ENCODE measurements at regions not wholly inside any gene's neighbourhood (a gene's known extent, or its start where the extent isn't known, plus 50 kb on each side); places are given as distances from the start of the nearest gene placed in this dataset.
A peak's percentile ranks its signal among the peaks of the same experiment; 100 is the strongest.

- TF ChIP-seq, protein P1, sequence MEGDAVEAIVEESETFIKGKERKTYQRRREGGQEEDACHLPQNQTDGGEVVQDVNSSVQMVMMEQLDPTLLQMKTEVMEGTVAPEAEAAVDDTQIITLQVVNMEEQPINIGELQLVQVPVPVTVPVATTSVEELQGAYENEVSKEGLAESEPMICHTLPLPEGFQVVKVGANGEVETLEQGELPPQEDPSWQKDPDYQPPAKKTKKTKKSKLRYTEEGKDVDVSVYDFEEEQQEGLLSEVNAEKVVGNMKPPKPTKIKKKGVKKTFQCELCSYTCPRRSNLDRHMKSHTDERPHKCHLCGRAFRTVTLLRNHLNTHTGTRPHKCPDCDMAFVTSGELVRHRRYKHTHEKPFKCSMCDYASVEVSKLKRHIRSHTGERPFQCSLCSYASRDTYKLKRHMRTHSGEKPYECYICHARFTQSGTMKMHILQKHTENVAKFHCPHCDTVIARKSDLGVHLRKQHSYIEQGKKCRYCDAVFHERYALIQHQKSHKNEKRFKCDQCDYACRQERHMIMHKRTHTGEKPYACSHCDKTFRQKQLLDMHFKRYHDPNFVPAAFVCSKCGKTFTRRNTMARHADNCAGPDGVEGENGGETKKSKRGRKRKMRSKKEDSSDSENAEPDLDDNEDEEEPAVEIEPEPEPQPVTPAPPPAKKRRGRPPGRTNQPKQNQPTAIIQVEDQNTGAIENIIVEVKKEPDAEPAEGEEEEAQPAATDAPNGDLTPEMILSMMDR (IDR thresholded peaks at IDR 0.05; ENCODE audit: control extremely low read depth, extremely low read depth) = no peak
- no peaks in the 10 kb centered on the region for H3K27me3 ChIP-seq (ENCODE audit: control insufficient read depth in 3 of 3, insufficient read depth in 3 of 3, low read length in 2 of 3)
Observed at GRCh38 chr5:128885649-128886255, 79.5 kb upstream of the SLC27A6 start.

GRCh38 chr5:128895122-128895521, 70.2 kb upstream of the SLC27A6 start:
- no peaks in the 10 kb centered on the region for H3K27me3 ChIP-seq (ENCODE audit: control insufficient read depth in 3 of 3, insufficient read depth in 3 of 3, low read length in 2 of 3)

More at GRCh38 chr5:128885649-128886255, 79.5 kb upstream of the SLC27A6 start:
- ATAC-seq (ENCODE audit: insufficient read depth, low FRiP score) = no peak
- Histone ChIP-seq H3K9me3 (ENCODE audit: control insufficient read depth in 4 of 4, insufficient read depth in 3 of 4, low read length in 3 of 4) (peaks cover 0 to 4% (median 0%) of the 10 kb centered on the region in 4 donors), H3K27ac (ENCODE audit: low read depth in 1 of 2, low read length in 1 of 2) (no peak overlapping the region), H3K4me1 (ENCODE audit: control insufficient read depth in 5 of 5, insufficient read depth in 5 of 5, low read length in 5 of 5) (no peaks in the 10 kb centered on the region), H3K9ac (ENCODE audit: insufficient read depth in 1 of 2, low read length in 2 of 2) (no peak overlapping the region), H3K36me3 (ENCODE audit: control insufficient read depth in 4 of 4, insufficient read depth in 4 of 4, low read length in 4 of 4) (no peaks in the 10 kb centered on the region), H3K4me3 (no peak overlapping the region)
- DNase-seq = peak in 2 of 3 donors; percentile 29 to 69

GRCh38 chr5:128896675-128897074, 68.6 kb upstream of the SLC27A6 start:
- WGBS, 2 donors = 80 to 83% methylated on average over 2 of the region's 2 CpGs
- no peaks in the 10 kb centered on the region for H3K4me1 ChIP-seq (ENCODE audit: control insufficient read depth in 5 of 5, insufficient read depth in 5 of 5, low read length in 5 of 5)
- H3K27me3 ChIP-seq (ENCODE audit: control insufficient read depth in 3 of 3, insufficient read depth in 3 of 3, low read length in 2 of 3) = no peaks in the 10 kb centered on the region
- TF ChIP-seq, protein P1 (IDR thresholded peaks at IDR 0.05; ENCODE audit: control extremely low read depth, extremely low read depth) = no peak
- DNase-seq = no peak
- peaks cover 0 to 6% (median 0%) of the 10 kb centered on the region in 4 donors for H3K9me3 ChIP-seq (ENCODE audit: control insufficient read depth in 4 of 4, insufficient read depth in 3 of 4, low read length in 3 of 4)
- H3K4me3 ChIP-seq = no peak overlapping the region
- H3K9ac ChIP-seq (ENCODE audit: insufficient read depth in 1 of 2, low read length in 2 of 2) = no peak overlapping the region
- no peaks in the 10 kb centered on the region for H3K36me3 ChIP-seq (ENCODE audit: control insufficient read depth in 4 of 4, insufficient read depth in 4 of 4, low read length in 4 of 4)
- no peak overlapping the region for H3K27ac ChIP-seq (ENCODE audit: low read depth in 1 of 2, low read length in 1 of 2)
- no peak for ATAC-seq (ENCODE audit: insufficient read depth, low FRiP score)

More at GRCh38 chr5:128895122-128895521, 70.2 kb upstream of the SLC27A6 start:
- DNase-seq (no peak), ATAC-seq (ENCODE audit: insufficient read depth, low FRiP score) (no peak)
- Histone ChIP-seq H3K36me3 (ENCODE audit: control insufficient read depth in 4 of 4, insufficient read depth in 4 of 4, low read length in 4 of 4) (no peaks in the 10 kb centered on the region), H3K9ac (ENCODE audit: insufficient read depth in 1 of 2, low read length in 2 of 2) (no peak overlapping the region), H3K9me3 (ENCODE audit: control insufficient read depth in 4 of 4, insufficient read depth in 3 of 4, low read length in 3 of 4) (peaks cover 0 to 6% (median 0%) of the 10 kb centered on the region in 4 donors), H3K4me1 (ENCODE audit: control insufficient read depth in 5 of 5, insufficient read depth in 5 of 5, low read length in 5 of 5) (no peaks in the 10 kb centered on the region), H3K27ac (ENCODE audit: low read depth in 1 of 2, low read length in 1 of 2) (no peak overlapping the region), H3K4me3 (no peak overlapping the region)
- TF ChIP-seq, protein P1 (IDR thresholded peaks at IDR 0.05; ENCODE audit: control extremely low read depth, extremely low read depth) = no peak

GRCh38 chr5:128903550-128903949, 61.7 kb upstream of the SLC27A6 start:
- TF ChIP-seq, protein P1 (IDR thresholded peaks at IDR 0.05; ENCODE audit: control extremely low read depth, extremely low read depth) = no peak
- H3K36me3 ChIP-seq (ENCODE audit: control insufficient read depth in 4 of 4, insufficient read depth in 4 of 4, low read length in 4 of 4) = no peaks in the 10 kb centered on the region
- no peak overlapping the region for H3K4me3 ChIP-seq
- H3K4me1 ChIP-seq (ENCODE audit: control insufficient read depth in 5 of 5, insufficient read depth in 5 of 5, low read length in 5 of 5) = peaks cover 0 to 10% (median 0%) of the 10 kb centered on the region in 5 donors
- DNase-seq (no peak), ATAC-seq (ENCODE audit: insufficient read depth, low FRiP score) (no peak)
- WGBS, 2 donors = 80 to 88% methylated on average over 5 of the region's 5 CpGs
- H3K9ac ChIP-seq (ENCODE audit: insufficient read depth in 1 of 2, low read length in 2 of 2) = no peak overlapping the region
- no peaks in the 10 kb centered on the region for H3K9me3 ChIP-seq (ENCODE audit: control insufficient read depth in 4 of 4, insufficient read depth in 3 of 4, low read length in 3 of 4)
- no peaks in the 10 kb centered on the region for H3K27me3 ChIP-seq (ENCODE audit: control insufficient read depth in 3 of 3, insufficient read depth in 3 of 3, low read length in 2 of 3)
- no peak overlapping the region for H3K27ac ChIP-seq (ENCODE audit: low read depth in 1 of 2, low read length in 1 of 2)

Data from lung (tissue), 11 donors.